Neural progenitor cell (in vitro differentiated cells): ENCODE measurements at regions not wholly inside any gene's neighbourhood (a gene's known extent, or its start where the extent isn't known, plus 50 kb on each side); places are given as distances from the start of the nearest gene placed in this dataset.

Source experiments
- EZH2 ChIP-seq: fragments of 200-600 bp; sonication (generic); IDR thresholded peaks from 2 replicates; pipeline ENCODE4 v1.6.1; 2017; ENCODE audit warnings: antibody characterized with exemption, mild to moderate bottlenecking, moderate library complexity
- TF ChIP-seq, protein P1 (sequence below): fragments of 200-600 bp; sonication (generic); IDR thresholded peaks from 2 replicates; pipeline ENCODE4 v1.5.1; 2017; ENCODE audit warnings: antibody characterized with exemption, mild to moderate bottlenecking

- TF ChIP-seq, protein P1, sequence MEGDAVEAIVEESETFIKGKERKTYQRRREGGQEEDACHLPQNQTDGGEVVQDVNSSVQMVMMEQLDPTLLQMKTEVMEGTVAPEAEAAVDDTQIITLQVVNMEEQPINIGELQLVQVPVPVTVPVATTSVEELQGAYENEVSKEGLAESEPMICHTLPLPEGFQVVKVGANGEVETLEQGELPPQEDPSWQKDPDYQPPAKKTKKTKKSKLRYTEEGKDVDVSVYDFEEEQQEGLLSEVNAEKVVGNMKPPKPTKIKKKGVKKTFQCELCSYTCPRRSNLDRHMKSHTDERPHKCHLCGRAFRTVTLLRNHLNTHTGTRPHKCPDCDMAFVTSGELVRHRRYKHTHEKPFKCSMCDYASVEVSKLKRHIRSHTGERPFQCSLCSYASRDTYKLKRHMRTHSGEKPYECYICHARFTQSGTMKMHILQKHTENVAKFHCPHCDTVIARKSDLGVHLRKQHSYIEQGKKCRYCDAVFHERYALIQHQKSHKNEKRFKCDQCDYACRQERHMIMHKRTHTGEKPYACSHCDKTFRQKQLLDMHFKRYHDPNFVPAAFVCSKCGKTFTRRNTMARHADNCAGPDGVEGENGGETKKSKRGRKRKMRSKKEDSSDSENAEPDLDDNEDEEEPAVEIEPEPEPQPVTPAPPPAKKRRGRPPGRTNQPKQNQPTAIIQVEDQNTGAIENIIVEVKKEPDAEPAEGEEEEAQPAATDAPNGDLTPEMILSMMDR, result no peak
- TF ChIP-seq EZH2, result no peak
These were observed 61.8 kb downstream of the PIK3C2A start for GRCh38 chr11:17145972-17146371.
